ENCODE measurements at regions not wholly inside any gene's neighbourhood (a gene's known extent, or its start where the extent isn't known, plus 50 kb on each side); places are given as distances from the start of the nearest gene placed in this dataset.

GRCh38 chr2:158042666-158043065 is 59.0 kb upstream of the UPP2 start:
- no peak for DNase-seq (ENCODE audit: low read depth)
- H3K4me3 ChIP-seq (ENCODE audit: low read depth, low read length), result no peak overlapping the region
- TF ChIP-seq MAX (IDR thresholded peaks at IDR 0.05; ENCODE audit: low read depth, low read length) (no peak), MYC (IDR thresholded peaks at IDR 0.05; ENCODE audit: low read depth, low read length) (no peak), POLR2A (IDR thresholded peaks at IDR 0.05; ENCODE audit: extremely low read depth, insufficient read length) (no peak), CTCF (IDR thresholded peaks at IDR 0.05; ENCODE audit: low read depth, low read length) (no peak)

GRCh38 chr2:158042245-158042644 is 59.4 kb upstream of the UPP2 start:
- H3K4me3 ChIP-seq (ENCODE audit: low read depth, low read length), result no peak overlapping the region
- TF ChIP-seq MYC (IDR thresholded peaks at IDR 0.05; ENCODE audit: low read depth, low read length) (no peak), POLR2A (IDR thresholded peaks at IDR 0.05; ENCODE audit: extremely low read depth, insufficient read length) (no peak), CTCF (IDR thresholded peaks at IDR 0.05; ENCODE audit: low read depth, low read length) (no peak), MAX (IDR thresholded peaks at IDR 0.05; ENCODE audit: low read depth, low read length) (no peak)
- DNase-seq (ENCODE audit: low read depth), result peak; percentile 15

- H3K4me3 ChIP-seq (ENCODE audit: low read depth, low read length), result no peak overlapping the region
- TF ChIP-seq MYC (IDR thresholded peaks at IDR 0.05; ENCODE audit: low read depth, low read length) (no peak), POLR2A (IDR thresholded peaks at IDR 0.05; ENCODE audit: extremely low read depth, insufficient read length) (no peak), MAX (IDR thresholded peaks at IDR 0.05; ENCODE audit: low read depth, low read length) (no peak)
- no peak for DNase-seq (ENCODE audit: low read depth)
Measured at GRCh38 chr2:158041400-158041799, 60.3 kb upstream of the UPP2 start.

GRCh38 chr2:158038901-158039300 is 62.8 kb upstream of the UPP2 start:
- no peak for DNase-seq (ENCODE audit: low read depth)
- TF ChIP-seq MAX (IDR thresholded peaks at IDR 0.05; ENCODE audit: low read depth, low read length), result no peak
- TF ChIP-seq POLR2A (IDR thresholded peaks at IDR 0.05; ENCODE audit: extremely low read depth, insufficient read length), result no peak
- no peak for TF ChIP-seq CTCF (IDR thresholded peaks at IDR 0.05; ENCODE audit: low read depth, low read length)
- TF ChIP-seq MYC (IDR thresholded peaks at IDR 0.05; ENCODE audit: low read depth, low read length), result no peak
- no peak overlapping the region for H3K4me3 ChIP-seq (ENCODE audit: low read depth, low read length)

- no peak overlapping the region for H3K4me3 ChIP-seq (ENCODE audit: low read depth, low read length)
- peak; percentile 79 for DNase-seq (ENCODE audit: low read depth)
- TF ChIP-seq POLR2A (IDR thresholded peaks at IDR 0.05; ENCODE audit: extremely low read depth, insufficient read length) (no peak), MYC (IDR thresholded peaks at IDR 0.05; ENCODE audit: low read depth, low read length) (no peak), CTCF (IDR thresholded peaks at IDR 0.05; ENCODE audit: low read depth, low read length) (peak; percentile 57), MAX (IDR thresholded peaks at IDR 0.05; ENCODE audit: low read depth, low read length) (no peak)
Measured at GRCh38 chr2:158034198-158034866, 67.3 kb upstream of the UPP2 start.

- H3K4me3 ChIP-seq (ENCODE audit: low read depth, low read length), result no peak overlapping the region
- no peak for DNase-seq (ENCODE audit: low read depth)
- TF ChIP-seq POLR2A (IDR thresholded peaks at IDR 0.05; ENCODE audit: extremely low read depth, insufficient read length) (no peak), CTCF (IDR thresholded peaks at IDR 0.05; ENCODE audit: low read depth, low read length) (no peak), MAX (IDR thresholded peaks at IDR 0.05; ENCODE audit: low read depth, low read length) (no peak), MYC (IDR thresholded peaks at IDR 0.05; ENCODE audit: low read depth, low read length) (no peak)
Measured at GRCh38 chr2:158031371-158031770, 70.3 kb upstream of the UPP2 start.

Data from NB4 (cell line).